ENCODE measurements at regions not wholly inside any gene's neighbourhood (a gene's known extent, or its start where the extent isn't known, plus 50 kb on each side); places are given as distances from the start of the nearest gene placed in this dataset.

- TF ChIP-seq, protein P1, sequence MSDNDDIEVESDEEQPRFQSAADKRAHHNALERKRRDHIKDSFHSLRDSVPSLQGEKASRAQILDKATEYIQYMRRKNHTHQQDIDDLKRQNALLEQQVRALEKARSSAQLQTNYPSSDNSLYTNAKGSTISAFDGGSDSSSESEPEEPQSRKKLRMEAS (IDR thresholded peaks at IDR 0.05; ENCODE audit: insufficient read depth, insufficient read length), result no peak
- no peak for TF ChIP-seq POLR2A (IDR thresholded peaks at IDR 0.05; ENCODE audit: low read depth, low read length)
- H3K27ac ChIP-seq (ENCODE audit: insufficient read depth, low read depth, low read length), result no peak overlapping the region
- H4K20me1 ChIP-seq (replicated peaks; ENCODE audit: control insufficient read depth, extremely low read depth, insufficient read depth, low read length), result no peaks in the 10 kb centered on the region
- POLR2A ChIA-PET, result no interaction called here
- no peak overlapping the region for H3K9ac ChIP-seq (replicated peaks; ENCODE audit: extremely low read depth, insufficient read depth, low read length)
- CTCF ChIA-PET, result no interaction called here
- no peak overlapping the region for H2AFZ ChIP-seq (ENCODE audit: low read depth, low read length)
- H3K9me1 ChIP-seq (replicated peaks; ENCODE audit: control insufficient read depth, extremely low read depth, insufficient read depth, low read length), result no peaks in the 10 kb centered on the region
- BruUV-seq (replicated peaks), result no TSS peak
- H3K9me3 ChIP-seq (replicated peaks; ENCODE audit: control insufficient read depth, insufficient read depth, low read length), result no peaks in the 10 kb centered on the region
- H3K4me2 ChIP-seq (ENCODE audit: insufficient read depth, low read length), result no peak overlapping the region
- intact Hi-C loops (cut with micrococcal nuclease) (no loop called here), dilution Hi-C loops (cut with MboI; ENCODE audit: extremely low pct_ligation_motif_present, low sequenced_read_pairs) (no loop called here)
- H3K36me3 ChIP-seq (ENCODE audit: control insufficient read depth in 2 of 2, extremely low read depth in 1 of 2, insufficient read depth in 2 of 2, low read length in 2 of 2), result no peaks in the 10 kb centered on the region
- FAIRE-seq (no peak), DNase-seq (ENCODE audit: low read depth, low spot score) (no peak)
- no peak overlapping the region for H3K4me3 ChIP-seq (replicated peaks in 1 of 3; ENCODE audit: insufficient read depth in 1 of 3, low read depth in 1 of 3, low read length in 3 of 3)
- H3K4me1 ChIP-seq (ENCODE audit: control insufficient read depth, extremely low read depth, insufficient read depth, low read length), result no peaks in the 10 kb centered on the region
- peaks cover 2 to 5% of the 10 kb centered on the region in 2 experiments for H3K27me3 ChIP-seq (ENCODE audit: control insufficient read depth in 2 of 2, insufficient read depth in 2 of 2, low read length in 2 of 2)
- H3K79me2 ChIP-seq (ENCODE audit: control insufficient read depth, insufficient read depth, low read length), result no peaks in the 10 kb centered on the region
These were observed 107.3 kb upstream of the PRR20G start for GRCh38 chr3:127394984-127395662.

DNA sequence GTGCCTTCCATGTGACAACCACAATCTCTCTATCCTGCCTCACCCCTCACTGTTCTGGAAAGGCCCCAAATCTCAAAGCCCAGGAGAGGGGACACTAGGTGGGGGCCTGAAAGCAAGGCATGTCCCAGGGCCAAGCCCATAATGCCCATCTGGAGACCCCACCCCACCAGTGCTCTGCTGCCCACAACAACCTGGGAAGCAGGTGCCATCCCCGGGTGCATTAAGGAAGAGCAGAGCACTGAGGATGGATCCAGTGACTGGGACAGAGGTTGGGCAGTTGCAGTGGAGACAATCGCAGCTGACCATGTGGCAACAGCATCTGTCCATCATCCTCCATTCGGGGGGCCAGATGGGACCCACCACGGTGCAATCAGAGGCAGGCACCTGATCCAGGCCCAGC is 106.2 kb upstream of the PRR20G start:
- dilution Hi-C loops (cut with MboI; ENCODE audit: extremely low pct_ligation_motif_present, low sequenced_read_pairs), result no loop called here
- Histone ChIP-seq H3K79me2 (ENCODE audit: control insufficient read depth, insufficient read depth, low read length) (no peaks in the 10 kb centered on the region), H3K4me1 (ENCODE audit: control insufficient read depth, extremely low read depth, insufficient read depth, low read length) (no peaks in the 10 kb centered on the region), H2AFZ (ENCODE audit: low read depth, low read length) (no peak overlapping the region), H3K27ac (ENCODE audit: insufficient read depth, low read depth, low read length) (no peak overlapping the region), H3K4me2 (ENCODE audit: insufficient read depth, low read length) (no peak overlapping the region), H3K9me3 (replicated peaks; ENCODE audit: control insufficient read depth, insufficient read depth, low read length) (no peaks in the 10 kb centered on the region), H3K4me3 (replicated peaks in 1 of 3; ENCODE audit: insufficient read depth in 1 of 3, low read depth in 1 of 3, low read length in 3 of 3) (no peak overlapping the region), H4K20me1 (replicated peaks; ENCODE audit: control insufficient read depth, extremely low read depth, insufficient read depth, low read length) (no peaks in the 10 kb centered on the region), H3K9ac (replicated peaks; ENCODE audit: extremely low read depth, insufficient read depth, low read length) (no peak overlapping the region), H3K27me3 (ENCODE audit: control insufficient read depth in 2 of 2, insufficient read depth in 2 of 2, low read length in 2 of 2) (peaks cover 2 to 5% of the 10 kb centered on the region in 2 experiments), H3K9me1 (replicated peaks; ENCODE audit: control insufficient read depth, extremely low read depth, insufficient read depth, low read length) (no peaks in the 10 kb centered on the region), H3K36me3 (ENCODE audit: control insufficient read depth in 2 of 2, extremely low read depth in 1 of 2, insufficient read depth in 2 of 2, low read length in 2 of 2) (no peaks in the 10 kb centered on the region)
- intact Hi-C loops (cut with micrococcal nuclease), result no loop called here
- ChIA-PET CTCF (no interaction called here), POLR2A (no interaction called here)
- FAIRE-seq (no peak), DNase-seq (ENCODE audit: low read depth, low spot score) (no peak)
- no peak for TF ChIP-seq MYC (IDR thresholded peaks at IDR 0.05; ENCODE audit: low read depth, low read length)
- TF ChIP-seq, protein P1 (IDR thresholded peaks at IDR 0.05; ENCODE audit: insufficient read depth, insufficient read length), result no peak
- BruUV-seq (replicated peaks), result no TSS peak

Measured in endothelial cell of umbilical vein (primary cell).